Smooth muscle cell (in vitro differentiated cells): ENCODE measurements at regions not wholly inside any gene's neighbourhood (a gene's known extent, or its start where the extent isn't known, plus 50 kb on each side); places are given as distances from the start of the nearest gene placed in this dataset.

ENCODE experiments used
- DNase-seq: peaks from one replicate; lab custom pipeline; 2025; ENCODE audit not compliant: unreplicated experiment; lab: John Stamatoyannopoulos, UW
- H2AFZ ChIP-seq: fragments of 200-600 bp; sonication (generic); 2 replicates; pipeline ENCODE4 v1.6.0; 2016; ENCODE audit warnings: antibody characterized with exemption, low read depth, mild to moderate bottlenecking
- H3F3A ChIP-seq: fragments of 200-600 bp; sonication (generic); 2 replicates; pipeline ENCODE4 v1.6.0; 2017; ENCODE audit warnings: antibody characterized with exemption, low read depth
- H3K27ac ChIP-seq: fragments of 200-600 bp; sonication (generic); 2 replicates; pipeline ENCODE4 v1.5.1; 2016; ENCODE audit warnings: low read depth, mild to moderate bottlenecking
- H3K27me3 ChIP-seq: fragments of 200-600 bp; sonication (generic); 2 replicates; pipeline ENCODE4 v1.6.1; 2016; ENCODE audit warnings: low read depth, mild to moderate bottlenecking
- H3K36me3 ChIP-seq: fragments of 200-600 bp; sonication (generic); 2 replicates; pipeline ENCODE4 v1.5.1; 2016; ENCODE audit warnings: low read depth
- H3K4me1 ChIP-seq: fragments of 200-600 bp; sonication (generic); 2 replicates; pipeline ENCODE4 v1.5.1; 2016; ENCODE audit warnings: low read depth
- H3K4me2 ChIP-seq: fragments of 200-600 bp; sonication (generic); 2 replicates; pipeline ENCODE4 v1.6.0; 2016; ENCODE audit warnings: mild to moderate bottlenecking
- H3K4me3 ChIP-seq: fragments of 200-600 bp; sonication (generic); 2 replicates; pipeline ENCODE4 v1.5.1; 2016; ENCODE audit warnings: mild to moderate bottlenecking
- H3K79me2 ChIP-seq: fragments of 200-600 bp; sonication (generic); 2 replicates; pipeline ENCODE4 v1.6.0; 2016; ENCODE audit warnings: low read depth, mild to moderate bottlenecking
- H3K9ac ChIP-seq: fragments of 200-600 bp; sonication (generic); 2 replicates; pipeline ENCODE4 v1.6.0; 2016; ENCODE audit warnings: low read depth
- H3K9me3 ChIP-seq: fragments of 200-600 bp; sonication (generic); replicated peaks from 2 replicates; pipeline ENCODE4 v1.5.1; 2016; ENCODE audit warnings: low read depth
- H4K20me1 ChIP-seq: fragments of 200-600 bp; sonication (generic); 2 replicates; pipeline ENCODE4 v1.6.0; 2016; ENCODE audit warnings: low read depth
- CTCF ChIP-seq: fragments of 200-600 bp; sonication (generic); IDR thresholded peaks from 2 replicates; pipeline ENCODE4 v1.5.1; 2017; ENCODE audit warnings: borderline replicate concordance, mild to moderate bottlenecking, antibody characterized with exemption; ENCODE audit not compliant: insufficient read depth, poor library complexity, severe bottlenecking
- WGBS: methylation state at CpG from one replicate; pipeline ENCODE4 v1.1.7; 2016; ENCODE audit warnings: low lambda C conversion rate; 5-methylcytosine and 5-hydroxymethylcytosine counted together

- H3K9me3 ChIP-seq = no peaks in the 10 kb centered on the region
- no peaks in the 10 kb centered on the region for H4K20me1 ChIP-seq
- TF ChIP-seq CTCF = no peak
- H3K4me3 ChIP-seq = no peak overlapping the region
- H2AFZ ChIP-seq = no peak overlapping the region
- H3K36me3 ChIP-seq = no peaks in the 10 kb centered on the region
- WGBS = 95% methylated on average over 2 of the region's 2 CpGs
- no peak overlapping the region for H3K9ac ChIP-seq
- peaks cover 6% of the 10 kb centered on the region for H3K4me1 ChIP-seq
- no peaks in the 10 kb centered on the region for H3K79me2 ChIP-seq
- H3K27me3 ChIP-seq = no peaks in the 10 kb centered on the region
- no peaks in the 10 kb centered on the region for H3F3A ChIP-seq
- no peak overlapping the region for H3K4me2 ChIP-seq
- DNase-seq = no peak
- H3K27ac ChIP-seq = no peak overlapping the region
Observed at GRCh38 chr3:72242326-72242725, 457.4 kb upstream of the PROK2 start.

GRCh38 chr3:72241525-72241924 is 456.6 kb upstream of the PROK2 start:
- Histone ChIP-seq H3K79me2 (no peaks in the 10 kb centered on the region), H3K4me3 (no peak overlapping the region), H3K36me3 (no peaks in the 10 kb centered on the region), H3K4me2 (no peak overlapping the region), H2AFZ (no peak overlapping the region), H3K27me3 (no peaks in the 10 kb centered on the region), H3K4me1 (peaks cover 6% of the 10 kb centered on the region), H4K20me1 (no peaks in the 10 kb centered on the region), H3K9ac (no peak overlapping the region), H3K9me3 (no peaks in the 10 kb centered on the region), H3F3A (no peaks in the 10 kb centered on the region), H3K27ac (no peak overlapping the region)
- WGBS = 94% methylated on average over 1 of the region's 1 CpG
- TF ChIP-seq CTCF = no peak
- DNase-seq = no peak

- Histone ChIP-seq H3K4me2 (no peak overlapping the region), H3F3A (no peaks in the 10 kb centered on the region), H3K79me2 (no peaks in the 10 kb centered on the region), H3K4me1 (peaks cover 6% of the 10 kb centered on the region), H4K20me1 (no peaks in the 10 kb centered on the region), H3K9ac (no peak overlapping the region), H3K27me3 (no peaks in the 10 kb centered on the region), H3K36me3 (no peaks in the 10 kb centered on the region), H3K4me3 (no peak overlapping the region), H3K27ac (no peak overlapping the region), H3K9me3 (no peaks in the 10 kb centered on the region), H2AFZ (no peak overlapping the region)
- DNase-seq = no peak
- WGBS = 87% methylated on average over 4 of the region's 4 CpGs
- no peak for TF ChIP-seq CTCF
Observed at GRCh38 chr3:72240531-72240930, 455.6 kb upstream of the PROK2 start.

GRCh38 chr3:72238801-72239200 is 453.9 kb upstream of the PROK2 start:
- Histone ChIP-seq H3K9me3 (no peaks in the 10 kb centered on the region), H3K4me3 (no peak overlapping the region), H3K9ac (no peak overlapping the region), H4K20me1 (no peaks in the 10 kb centered on the region), H3K79me2 (no peaks in the 10 kb centered on the region), H2AFZ (no peak overlapping the region), H3K27me3 (no peaks in the 10 kb centered on the region), H3K4me2 (no peak overlapping the region), H3K4me1 (peaks cover 6% of the 10 kb centered on the region), H3K27ac (no peak overlapping the region), H3F3A (no peaks in the 10 kb centered on the region), H3K36me3 (no peaks in the 10 kb centered on the region)
- no peak for DNase-seq
- 87% methylated on average over 3 of the region's 3 CpGs for whole genome bisulfite sequencing
- TF ChIP-seq CTCF = no peak
